Activated CD4-positive, alpha-beta T cell treated with anti-CD3 and anti-CD28 coated beads, Interleukin-2, amount 10 ng/mL, durations not matched to agents 7 days and 5 days (primary cell): ENCODE measurements at regions not wholly inside any gene's neighbourhood (a gene's known extent, or its start where the extent isn't known, plus 50 kb on each side); places are given as distances from the start of the nearest gene placed in this dataset.

Source experiments
- CTCF ChIA-PET: fragments of 350-600 bp; sonication (Branson Sonifier 250); formaldehyde crosslinking; loops from one replicate; lab custom pipeline; 2021; ENCODE audit warnings: antibody characterized with exemption; lab: Charles Lee
- POLR2A ChIA-PET: fragments of 350-600 bp; sonication (Branson Sonifier 250); formaldehyde crosslinking; loops from one replicate; lab custom pipeline; 2021; ENCODE audit warnings: antibody characterized with exemption; lab: Charles Lee
- DNase-seq: peaks from one replicate; pipeline ENCODE4 v3.0.0-alpha.2; 2020
- H3K27ac Mint-ChIP-seq: one replicate; pipeline ENCODE4 v1.8.0; 2021; ENCODE audit warnings: mild to moderate bottlenecking, moderate library complexity, mixed read lengths
- H3K27me3 Mint-ChIP-seq: one replicate; pipeline ENCODE4 v1.8.0; 2021; ENCODE audit warnings: mixed read lengths
- H3K36me3 Mint-ChIP-seq: one replicate; pipeline ENCODE4 v1.8.0; 2021; ENCODE audit warnings: low read depth, mixed read lengths
- H3K4me1 Mint-ChIP-seq: one replicate; pipeline ENCODE4 v1.8.0; 2021; ENCODE audit warnings: mixed read lengths
- H3K4me3 Mint-ChIP-seq: one replicate; pipeline ENCODE4 v1.8.0; 2021; ENCODE audit warnings: mild to moderate bottlenecking, moderate library complexity, mixed read lengths
- H3K9me3 Mint-ChIP-seq: one replicate; pipeline ENCODE4 v1.8.0; 2021; ENCODE audit warnings: mixed read lengths

- H3K4me1 Mint-ChIP-seq = no peaks in the 10 kb centered on the region
- ChIA-PET CTCF (interaction anchor here (0.6 kb wide), 1 partner anchor 1803 kb away, joined by 4 read pairs; no protein-coding TSS in a partner anchor), POLR2A (no interaction called here)
- no peaks in the 10 kb centered on the region for H3K9me3 Mint-ChIP-seq
- no peak overlapping the region for H3K4me3 Mint-ChIP-seq
- no peak for DNase-seq
- peaks cover 21% of the 10 kb centered on the region for H3K27me3 Mint-ChIP-seq
- no peak overlapping the region for H3K27ac Mint-ChIP-seq
- H3K36me3 Mint-ChIP-seq = no peaks in the 10 kb centered on the region
These were observed 248.4 kb upstream of the CCDC196 start for GRCh38 chr14:66237741-66238140.

GRCh38 chr14:66238969-66239368 lies 247.2 kb upstream of the CCDC196 start:
- H3K4me3 Mint-ChIP-seq = no peak overlapping the region
- POLR2A ChIA-PET = no interaction called here

GRCh38 chr14:66239589-66239988 lies 246.6 kb upstream of the CCDC196 start:
- H3K9me3 Mint-ChIP-seq = no peaks in the 10 kb centered on the region
- H3K27ac Mint-ChIP-seq = no peak overlapping the region
- no peaks in the 10 kb centered on the region for H3K36me3 Mint-ChIP-seq
- CTCF ChIA-PET = no interaction called here
- POLR2A ChIA-PET = no interaction called here
- H3K4me1 Mint-ChIP-seq = no peaks in the 10 kb centered on the region
- DNase-seq = no peak
- no peak overlapping the region for H3K4me3 Mint-ChIP-seq
- H3K27me3 Mint-ChIP-seq = peaks cover 16% of the 10 kb centered on the region

More at GRCh38 chr14:66238969-66239368, 247.2 kb upstream of the CCDC196 start:
- Mint-ChIP-seq H3K36me3 (no peaks in the 10 kb centered on the region), H3K27me3 (peaks cover 16% of the 10 kb centered on the region), H3K4me1 (no peaks in the 10 kb centered on the region), H3K27ac (no peak overlapping the region), H3K9me3 (no peaks in the 10 kb centered on the region)
- DNase-seq = no peak
- CTCF ChIA-PET = interaction anchor here (0.6 kb wide), 1 partner anchor 110 kb away, joined by 3 read pairs; no protein-coding TSS in a partner anchor

GRCh38 chr14:66240105-66240504 lies 246.1 kb upstream of the CCDC196 start:
- Mint-ChIP-seq H3K4me3 (no peak overlapping the region), H3K36me3 (no peaks in the 10 kb centered on the region), H3K4me1 (no peaks in the 10 kb centered on the region), H3K27ac (no peak overlapping the region), H3K9me3 (no peaks in the 10 kb centered on the region), H3K27me3 (peaks cover 16% of the 10 kb centered on the region)
- ChIA-PET CTCF (no interaction called here), POLR2A (no interaction called here)
- DNase-seq = no peak

DNA sequence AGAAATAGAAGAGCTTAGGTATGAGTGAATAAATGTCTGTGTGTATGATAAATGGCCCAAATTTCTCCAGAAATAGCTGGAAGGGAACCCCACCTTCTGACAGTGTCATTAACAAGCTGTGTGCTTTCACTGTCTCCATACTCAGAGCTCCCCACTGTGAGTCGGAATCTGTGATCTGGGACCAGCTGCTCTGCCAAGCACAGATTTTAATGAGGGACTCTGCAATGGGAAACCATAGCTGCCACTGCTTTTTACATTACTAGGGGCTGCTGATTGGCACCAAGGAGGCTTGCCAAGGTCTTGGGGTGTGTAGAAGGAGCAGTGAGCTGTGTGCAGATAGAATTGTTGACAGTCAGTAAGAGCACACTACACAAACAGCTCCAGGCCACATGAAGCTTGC lies 244.2 kb upstream of the CCDC196 start:
- H3K9me3 Mint-ChIP-seq = no peaks in the 10 kb centered on the region
- H3K27me3 Mint-ChIP-seq = peaks cover 13% of the 10 kb centered on the region
- CTCF ChIA-PET = interaction anchor here (1.0 kb wide), 1 partner anchor 17 kb away, joined by 3 read pairs; no protein-coding TSS in a partner anchor
- POLR2A ChIA-PET = no interaction called here
- no peaks in the 10 kb centered on the region for H3K36me3 Mint-ChIP-seq
- no peaks in the 10 kb centered on the region for H3K4me1 Mint-ChIP-seq
- DNase-seq = no peak
- no peak overlapping the region for H3K4me3 Mint-ChIP-seq
- no peak overlapping the region for H3K27ac Mint-ChIP-seq

- DNase-seq = no peak
- CTCF ChIA-PET = interaction anchor here (0.5 kb wide), 1 partner anchor 225 kb away, joined by 3 read pairs; no protein-coding TSS in a partner anchor
- H3K4me3 Mint-ChIP-seq = no peak overlapping the region
- no peaks in the 10 kb centered on the region for H3K36me3 Mint-ChIP-seq
- POLR2A ChIA-PET = no interaction called here
- no peak overlapping the region for H3K27ac Mint-ChIP-seq
- H3K27me3 Mint-ChIP-seq = no peaks in the 10 kb centered on the region
- no peaks in the 10 kb centered on the region for H3K9me3 Mint-ChIP-seq
- no peaks in the 10 kb centered on the region for H3K4me1 Mint-ChIP-seq
These were observed 241.3 kb upstream of the CCDC196 start for GRCh38 chr14:66244834-66245233.

GRCh38 chr14:66247662-66248193 lies 238.4 kb upstream of the CCDC196 start:
- Mint-ChIP-seq H3K27me3 (peaks cover 3% of the 10 kb centered on the region), H3K4me3 (no peak overlapping the region), H3K36me3 (no peaks in the 10 kb centered on the region), H3K9me3 (no peaks in the 10 kb centered on the region), H3K27ac (peak overlapping the region; percentile 54), H3K4me1 (no peaks in the 10 kb centered on the region)
- DNase-seq = no peak
- ChIA-PET CTCF (interaction anchor here (1.3 kb wide), 1 partner anchor 39 kb away, joined by 3 read pairs; no protein-coding TSS in a partner anchor), POLR2A (no interaction called here)

DNA sequence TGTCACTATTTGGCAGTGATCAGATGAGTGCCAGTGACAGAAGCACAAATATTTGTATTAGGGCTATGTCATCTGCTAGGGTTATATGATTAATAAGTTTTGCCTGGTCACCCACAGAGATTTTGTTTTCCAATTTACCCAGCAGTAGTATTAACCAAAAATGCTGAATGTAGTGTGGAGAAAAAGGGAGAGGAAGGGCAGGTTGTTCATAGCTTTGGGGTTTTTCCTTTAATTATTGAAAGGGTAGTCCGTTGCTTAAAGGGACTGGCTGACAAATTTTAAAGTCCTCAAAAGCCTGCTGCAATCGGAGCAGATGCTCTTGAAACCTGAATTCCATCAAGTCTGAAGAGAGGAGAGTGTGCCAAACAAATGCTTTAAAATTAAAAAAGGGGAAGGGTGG lies 237.9 kb upstream of the CCDC196 start:
- Mint-ChIP-seq H3K36me3 (no peaks in the 10 kb centered on the region), H3K9me3 (no peaks in the 10 kb centered on the region), H3K4me3 (no peak overlapping the region), H3K4me1 (no peaks in the 10 kb centered on the region), H3K27me3 (peaks cover 3% of the 10 kb centered on the region), H3K27ac (no peak overlapping the region)
- ChIA-PET CTCF (interaction anchor here (1.3 kb wide), 1 partner anchor 38 kb away, joined by 3 read pairs; no protein-coding TSS in a partner anchor), POLR2A (no interaction called here)
- DNase-seq = no peak

DNA sequence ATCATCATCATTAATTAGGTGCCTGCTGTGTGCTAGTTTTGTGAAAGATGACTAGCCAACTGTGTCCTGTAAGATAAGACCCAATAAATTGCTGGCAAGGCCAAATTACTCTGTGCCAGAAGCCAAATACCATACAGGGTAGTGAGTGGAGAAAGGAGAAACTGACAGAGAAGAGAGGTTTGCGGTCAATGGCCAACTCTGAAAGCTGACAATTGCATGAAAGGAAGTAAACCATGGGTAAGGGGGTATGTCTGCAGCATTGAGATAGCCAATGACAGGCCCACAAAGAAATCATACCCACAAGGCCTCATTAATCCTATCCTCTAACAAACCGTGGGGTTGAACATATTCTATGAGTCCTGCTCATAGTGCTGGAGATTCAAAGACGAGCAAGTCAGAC lies 236.6 kb upstream of the CCDC196 start:
- no peaks in the 10 kb centered on the region for H3K9me3 Mint-ChIP-seq
- no peak for DNase-seq
- H3K27ac Mint-ChIP-seq = no peak overlapping the region
- no peak overlapping the region for H3K4me3 Mint-ChIP-seq
- H3K27me3 Mint-ChIP-seq = peaks cover 3% of the 10 kb centered on the region
- no peaks in the 10 kb centered on the region for H3K36me3 Mint-ChIP-seq
- CTCF ChIA-PET = interaction anchor here (1.2 kb wide), 1 partner anchor 16 kb away, joined by 3 read pairs; no protein-coding TSS in a partner anchor
- POLR2A ChIA-PET = no interaction called here
- no peaks in the 10 kb centered on the region for H3K4me1 Mint-ChIP-seq

- DNase-seq = no peak
- H3K4me3 Mint-ChIP-seq = no peak overlapping the region
- ChIA-PET CTCF (interaction anchor here (0.9 to 1.3 kb wide), 2 partner anchors 10 to 19 kb away, joined by 3 to 4 read pairs; no protein-coding TSS in a partner anchor), POLR2A (no interaction called here)
- H3K36me3 Mint-ChIP-seq = no peaks in the 10 kb centered on the region
- H3K27me3 Mint-ChIP-seq = peaks cover 3% of the 10 kb centered on the region
- H3K27ac Mint-ChIP-seq = no peak overlapping the region
- H3K4me1 Mint-ChIP-seq = peaks cover 7% of the 10 kb centered on the region
- H3K9me3 Mint-ChIP-seq = no peaks in the 10 kb centered on the region
These were observed 232.1 kb upstream of the CCDC196 start for GRCh38 chr14:66254038-66254437.

- Mint-ChIP-seq H3K4me1 (no peaks in the 10 kb centered on the region), H3K9me3 (no peaks in the 10 kb centered on the region), H3K27me3 (peaks cover 4% of the 10 kb centered on the region), H3K36me3 (no peaks in the 10 kb centered on the region), H3K4me3 (no peak overlapping the region), H3K27ac (no peak overlapping the region)
- DNase-seq = no peak
- POLR2A ChIA-PET = no interaction called here
- CTCF ChIA-PET = no interaction called here
These were observed 217.3 kb upstream of the CCDC196 start for GRCh38 chr14:66268802-66269334.

DNA sequence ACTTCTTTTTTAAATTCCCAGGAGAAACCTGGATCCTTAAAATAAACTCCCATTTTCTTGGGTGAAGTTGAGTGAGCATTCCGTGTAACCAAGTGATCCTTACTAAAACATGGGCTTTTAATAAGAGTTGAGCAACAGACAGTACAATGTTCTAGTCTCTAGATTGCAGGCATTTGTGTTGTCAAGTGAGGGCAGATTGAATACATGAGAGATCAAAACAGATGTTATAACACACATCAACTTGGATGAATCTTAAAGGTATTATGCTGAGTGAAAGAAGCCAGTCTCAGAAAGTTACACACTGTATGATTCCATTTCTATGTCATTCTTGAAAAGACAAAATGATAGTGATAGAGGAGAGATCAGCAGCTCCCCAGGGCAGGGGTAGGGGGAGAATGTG lies 213.9 kb upstream of the CCDC196 start:
- no peak overlapping the region for H3K4me3 Mint-ChIP-seq
- H3K27ac Mint-ChIP-seq = no peak overlapping the region
- DNase-seq = no peak
- CTCF ChIA-PET = no interaction called here
- POLR2A ChIA-PET = no interaction called here
- no peaks in the 10 kb centered on the region for H3K36me3 Mint-ChIP-seq
- no peaks in the 10 kb centered on the region for H3K9me3 Mint-ChIP-seq
- peaks cover 2% of the 10 kb centered on the region for H3K27me3 Mint-ChIP-seq
- H3K4me1 Mint-ChIP-seq = no peaks in the 10 kb centered on the region

DNA sequence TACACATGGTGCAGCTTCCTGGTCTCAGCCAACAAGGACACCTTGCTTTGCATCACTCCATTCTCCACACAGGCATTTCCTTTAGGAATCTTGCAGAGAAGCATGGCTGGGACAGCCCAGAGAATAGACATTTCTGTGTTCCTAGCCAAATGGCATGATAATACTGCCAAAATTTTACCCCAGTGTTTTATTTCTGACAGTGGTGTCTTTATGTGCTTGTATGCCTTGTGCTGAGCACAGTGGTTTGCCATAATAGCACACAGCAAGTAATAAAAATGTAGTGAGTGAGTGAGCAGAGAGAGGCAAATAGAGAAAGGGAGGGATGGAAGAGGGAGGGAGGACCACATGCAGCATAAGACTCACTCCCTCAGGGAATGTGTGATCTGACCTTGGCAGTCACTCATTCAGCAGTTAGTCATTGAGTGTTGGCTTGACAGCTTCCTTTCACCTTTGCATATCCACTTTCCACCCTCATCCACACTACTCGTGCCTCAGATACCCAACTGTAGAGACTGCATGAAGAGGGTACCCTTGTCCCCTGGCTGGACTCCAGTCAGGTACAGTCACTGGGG lies 212.8 kb upstream of the CCDC196 start:
- POLR2A ChIA-PET = no interaction called here
- Mint-ChIP-seq H3K9me3 (no peaks in the 10 kb centered on the region), H3K4me3 (no peak overlapping the region), H3K27ac (no peak overlapping the region), H3K27me3 (no peaks in the 10 kb centered on the region), H3K36me3 (no peaks in the 10 kb centered on the region), H3K4me1 (no peaks in the 10 kb centered on the region)
- CTCF ChIA-PET = no interaction called here
- no peak for DNase-seq
